ENCODE measurements at regions not wholly inside any gene's neighbourhood (a gene's known extent, or its start where the extent isn't known, plus 50 kb on each side); places are given as distances from the start of the nearest gene placed in this dataset.

DNA sequence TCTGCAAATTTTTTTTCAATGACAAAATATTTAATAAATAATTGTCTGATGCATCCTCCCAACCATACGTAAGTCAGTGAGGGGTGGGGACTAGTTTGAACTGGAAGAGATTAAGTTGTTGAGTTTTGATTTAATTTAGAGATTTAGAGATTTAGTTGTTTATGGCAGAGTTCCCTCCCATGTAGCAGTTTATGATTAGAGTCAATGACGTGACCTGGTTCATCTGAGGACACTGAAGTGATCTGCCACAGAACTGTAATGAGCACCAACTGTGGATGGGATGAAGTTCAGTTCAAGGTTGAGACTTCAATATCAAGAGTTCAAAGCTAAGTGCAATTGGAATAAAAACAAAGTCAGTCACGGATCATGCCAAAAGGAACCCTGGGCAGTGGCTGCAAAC lies 609.3 kb downstream of the NOVA1 start:
- H3K4me3 ChIP-seq (ENCODE audit: control insufficient read depth, low read depth, low read length): no peak overlapping the region
- DNase-seq (ENCODE audit: low read depth): peak; percentile 11
- TF ChIP-seq, protein P1, sequence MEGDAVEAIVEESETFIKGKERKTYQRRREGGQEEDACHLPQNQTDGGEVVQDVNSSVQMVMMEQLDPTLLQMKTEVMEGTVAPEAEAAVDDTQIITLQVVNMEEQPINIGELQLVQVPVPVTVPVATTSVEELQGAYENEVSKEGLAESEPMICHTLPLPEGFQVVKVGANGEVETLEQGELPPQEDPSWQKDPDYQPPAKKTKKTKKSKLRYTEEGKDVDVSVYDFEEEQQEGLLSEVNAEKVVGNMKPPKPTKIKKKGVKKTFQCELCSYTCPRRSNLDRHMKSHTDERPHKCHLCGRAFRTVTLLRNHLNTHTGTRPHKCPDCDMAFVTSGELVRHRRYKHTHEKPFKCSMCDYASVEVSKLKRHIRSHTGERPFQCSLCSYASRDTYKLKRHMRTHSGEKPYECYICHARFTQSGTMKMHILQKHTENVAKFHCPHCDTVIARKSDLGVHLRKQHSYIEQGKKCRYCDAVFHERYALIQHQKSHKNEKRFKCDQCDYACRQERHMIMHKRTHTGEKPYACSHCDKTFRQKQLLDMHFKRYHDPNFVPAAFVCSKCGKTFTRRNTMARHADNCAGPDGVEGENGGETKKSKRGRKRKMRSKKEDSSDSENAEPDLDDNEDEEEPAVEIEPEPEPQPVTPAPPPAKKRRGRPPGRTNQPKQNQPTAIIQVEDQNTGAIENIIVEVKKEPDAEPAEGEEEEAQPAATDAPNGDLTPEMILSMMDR (conservative IDR thresholded peaks at IDR 0.05; ENCODE audit: control insufficient read depth, insufficient read depth, low read depth, low read length): no peak

DNA sequence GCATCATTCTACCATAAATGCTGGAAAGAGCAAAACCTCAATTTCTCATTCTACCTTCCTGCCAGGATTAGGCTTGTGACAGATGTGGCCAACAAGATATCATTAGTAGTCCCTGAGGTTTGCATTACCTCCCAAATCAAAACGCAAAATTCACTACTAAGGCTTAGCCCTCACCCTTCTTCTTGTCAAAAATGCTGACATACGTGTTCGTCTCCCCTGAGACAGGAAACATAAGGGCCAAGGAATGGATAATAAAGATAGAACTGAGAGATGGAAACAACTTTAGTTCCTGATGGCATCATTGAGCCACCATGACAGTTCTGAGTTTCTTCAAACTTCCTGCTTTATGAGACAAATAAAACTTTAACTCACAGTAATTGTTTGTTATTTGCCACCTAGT lies 642.1 kb downstream of the NOVA1 start:
- TF ChIP-seq, protein P1 (conservative IDR thresholded peaks at IDR 0.05; ENCODE audit: control insufficient read depth, insufficient read depth, low read depth, low read length): no peak
- H3K4me3 ChIP-seq (ENCODE audit: control insufficient read depth, low read depth, low read length): no peak overlapping the region
- no peak for DNase-seq (ENCODE audit: low read depth)

DNA sequence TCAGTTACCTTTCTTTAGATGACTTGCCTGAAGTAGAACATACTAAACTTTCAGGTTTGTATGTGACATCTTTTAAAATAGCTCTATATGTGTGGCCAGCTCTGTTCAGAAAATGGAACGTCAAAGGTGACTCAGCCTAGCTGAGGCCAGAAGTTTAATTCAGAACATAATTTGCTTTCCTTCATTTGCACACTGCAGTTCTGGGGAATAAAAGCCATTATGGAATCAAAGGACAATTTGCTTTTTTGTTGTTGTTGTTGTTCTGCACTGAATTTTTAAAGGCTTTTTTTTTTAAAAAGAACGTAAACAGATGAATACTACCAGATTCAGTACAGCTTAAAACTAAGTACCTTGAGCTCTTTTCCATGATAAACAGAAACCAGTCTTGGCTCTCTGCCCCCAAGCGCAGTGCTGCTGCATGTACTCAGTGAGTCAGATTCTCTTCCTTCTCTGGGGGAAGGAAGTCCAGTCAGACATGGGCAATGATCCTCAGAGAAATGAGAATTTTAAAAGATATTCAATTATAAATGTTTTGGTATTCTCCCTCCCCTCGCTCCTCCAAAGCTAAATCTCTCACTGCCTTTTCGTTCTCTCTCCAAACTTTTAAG lies 644.2 kb downstream of the NOVA1 start:
- TF ChIP-seq, protein P1 (conservative IDR thresholded peaks at IDR 0.05; ENCODE audit: control insufficient read depth, insufficient read depth, low read depth, low read length): no peak
- peak; percentile 91 for DNase-seq (ENCODE audit: low read depth)
- no peak overlapping the region for H3K4me3 ChIP-seq (ENCODE audit: control insufficient read depth, low read depth, low read length)

DNA sequence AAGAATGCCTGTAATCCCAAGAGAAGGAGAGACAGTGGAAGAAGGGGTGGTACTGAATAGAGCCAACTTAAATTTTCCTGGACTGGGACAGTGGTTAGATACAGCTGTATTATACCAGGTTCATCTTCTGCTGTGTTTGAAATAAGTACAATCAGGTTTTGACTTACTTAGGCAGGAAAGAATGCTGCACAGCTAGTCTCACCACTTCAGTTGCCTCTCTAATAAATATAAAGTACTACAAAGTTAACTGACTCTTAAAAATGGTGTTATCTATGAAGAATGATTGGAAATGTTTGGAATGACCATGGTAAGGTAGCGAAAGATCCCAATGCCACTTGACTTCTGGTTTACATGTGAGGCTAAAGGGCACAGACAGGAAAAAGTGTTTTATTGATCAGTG lies 652.1 kb downstream of the NOVA1 start:
- DNase-seq (ENCODE audit: low read depth): no peak
- no peak overlapping the region for H3K4me3 ChIP-seq (ENCODE audit: control insufficient read depth, low read depth, low read length)
- TF ChIP-seq, protein P1 (conservative IDR thresholded peaks at IDR 0.05; ENCODE audit: control insufficient read depth, insufficient read depth, low read depth, low read length): no peak

DNA sequence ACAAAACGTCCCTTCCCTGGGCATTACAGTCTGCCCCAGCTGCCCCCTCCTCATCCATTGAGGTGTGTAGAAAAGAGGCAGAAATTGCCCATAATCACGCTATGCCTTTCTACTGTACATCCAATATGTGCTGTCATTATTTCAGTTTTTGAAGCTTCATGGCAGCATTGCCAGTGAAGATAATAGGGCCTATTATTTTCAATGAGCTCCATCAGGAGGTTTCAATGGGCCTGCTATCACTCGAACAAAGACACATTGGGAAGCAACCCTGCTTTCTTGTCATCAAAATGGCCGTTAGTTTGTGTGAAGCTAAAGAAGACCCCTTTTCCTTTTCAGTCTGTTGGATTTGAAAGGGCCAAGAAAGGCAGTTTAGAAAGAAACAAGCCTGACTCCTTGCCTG lies 653.8 kb downstream of the NOVA1 start:
- DNase-seq (ENCODE audit: low read depth): no peak
- no peak overlapping the region for H3K4me3 ChIP-seq (ENCODE audit: control insufficient read depth, low read depth, low read length)
- TF ChIP-seq, protein P1 (conservative IDR thresholded peaks at IDR 0.05; ENCODE audit: control insufficient read depth, insufficient read depth, low read depth, low read length): no peak

DNA sequence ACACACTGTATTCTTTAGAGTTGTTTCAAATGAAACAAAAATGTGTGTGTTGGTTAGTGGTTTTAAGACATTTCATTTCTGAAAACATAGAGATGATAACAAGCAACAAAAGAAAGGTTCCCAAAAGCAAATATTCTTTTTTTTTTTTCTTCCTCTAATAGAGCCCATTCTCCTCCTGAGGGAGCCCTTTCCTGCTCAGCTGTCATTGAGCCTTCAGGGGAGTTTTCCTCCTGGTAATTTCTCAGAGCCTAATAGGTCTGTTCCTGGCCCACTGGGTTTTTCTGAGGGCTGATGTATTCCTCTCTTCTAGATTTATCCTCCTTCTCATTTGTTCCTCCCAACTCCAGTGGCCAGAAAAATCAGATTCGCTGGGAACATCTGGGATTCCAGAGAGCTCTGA lies 654.5 kb downstream of the NOVA1 start:
- no peak for DNase-seq (ENCODE audit: low read depth)
- no peak overlapping the region for H3K4me3 ChIP-seq (ENCODE audit: control insufficient read depth, low read depth, low read length)
- TF ChIP-seq, protein P1 (conservative IDR thresholded peaks at IDR 0.05; ENCODE audit: control insufficient read depth, insufficient read depth, low read depth, low read length): no peak

DNA sequence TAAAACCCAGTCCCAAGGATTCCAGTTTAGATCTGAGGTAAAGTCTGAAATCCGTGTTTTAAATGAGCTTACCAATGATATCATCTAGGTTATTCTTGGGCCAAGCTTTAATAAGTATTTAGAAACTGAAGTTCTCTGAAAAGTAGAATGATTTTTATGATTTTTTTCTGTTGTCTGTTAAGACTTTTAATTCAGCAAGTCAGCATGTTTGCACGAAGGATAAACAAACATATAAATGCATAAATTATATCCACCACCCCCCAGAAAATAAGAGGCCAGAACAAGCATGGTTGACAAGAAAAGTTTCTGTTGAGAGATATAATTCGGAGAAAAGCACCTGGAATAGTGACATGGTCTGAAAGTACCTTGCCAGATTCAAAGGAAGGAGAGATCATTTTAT lies 655.7 kb downstream of the NOVA1 start:
- no peak for DNase-seq (ENCODE audit: low read depth)
- no peak overlapping the region for H3K4me3 ChIP-seq (ENCODE audit: control insufficient read depth, low read depth, low read length)
- TF ChIP-seq, protein P1 (conservative IDR thresholded peaks at IDR 0.05; ENCODE audit: control insufficient read depth, insufficient read depth, low read depth, low read length): no peak
